ENCODE measurements at regions not wholly inside any gene's neighbourhood (a gene's known extent, or its start where the extent isn't known, plus 50 kb on each side); places are given as distances from the start of the nearest gene placed in this dataset.

GRCh38 chr2:21501376-21502027 lies 377.7 kb downstream of the TDRD15 start:
- Histone ChIP-seq H3K79me1 (ENCODE audit: low read length) (no peaks in the 10 kb centered on the region), H4K5ac (ENCODE audit: low read length) (no peak overlapping the region), H2BK120ac (ENCODE audit: low read depth, low read length) (no peak overlapping the region), H3K9ac (ENCODE audit: low read length) (no peak overlapping the region), H2BK15ac (replicated peaks; ENCODE audit: low read depth) (no peak overlapping the region), H3K36me3 (ENCODE audit: control insufficient read depth, insufficient read depth, low read length) (no peaks in the 10 kb centered on the region), H3K4me2 (ENCODE audit: low read length) (no peak overlapping the region), H3K56ac (ENCODE audit: low read length) (no peak overlapping the region), H2AK5ac (ENCODE audit: low read length) (no peak overlapping the region), H3K79me2 (ENCODE audit: control insufficient read depth, insufficient read depth, low read length) (no peaks in the 10 kb centered on the region), H3K4me1 (ENCODE audit: control insufficient read depth, low read depth, low read length) (no peaks in the 10 kb centered on the region), H2BK5ac (ENCODE audit: low read length) (no peak overlapping the region), H3K18ac (ENCODE audit: low read length) (no peak overlapping the region), H3K27ac (ENCODE audit: low read depth, low read length) (no peak overlapping the region), H4K8ac (ENCODE audit: low read depth, low read length) (no peak overlapping the region), H3K4me3 (ENCODE audit: low read length) (no peak overlapping the region), H3K4ac (ENCODE audit: low read depth, low read length) (no peak overlapping the region), H3K27me3 (ENCODE audit: insufficient read depth, low read length, poor library complexity) (no peaks in the 10 kb centered on the region), H3K23ac (ENCODE audit: low read length) (no peak overlapping the region)
- DNase-seq = no peak
- WGBS (ENCODE audit: extremely low coverage, insufficient coverage, low lambda C conversion rate) = no CpG with 5 or more reads among the region's 5 CpGs

- WGBS (ENCODE audit: extremely low coverage, insufficient coverage, low lambda C conversion rate) = no CpG with 5 or more reads among the region's 1 CpG
- DNase-seq = peak; percentile 59
- no peak overlapping the region for H4K5ac ChIP-seq (ENCODE audit: low read length)
- no peak overlapping the region for H2BK5ac ChIP-seq (ENCODE audit: low read length)
- no peaks in the 10 kb centered on the region for H3K4me1 ChIP-seq (ENCODE audit: control insufficient read depth, low read depth, low read length)
- H3K23ac ChIP-seq (ENCODE audit: low read length) = no peak overlapping the region
- no peak overlapping the region for H4K8ac ChIP-seq (ENCODE audit: low read depth, low read length)
- no peak overlapping the region for H2BK120ac ChIP-seq (ENCODE audit: low read depth, low read length)
- H3K9ac ChIP-seq (ENCODE audit: low read length) = no peak overlapping the region
- no peak overlapping the region for H3K4me3 ChIP-seq (ENCODE audit: low read length)
- H3K56ac ChIP-seq (ENCODE audit: low read length) = no peak overlapping the region
- H3K18ac ChIP-seq (ENCODE audit: low read length) = no peak overlapping the region
- H3K79me1 ChIP-seq (ENCODE audit: low read length) = no peaks in the 10 kb centered on the region
- H2AK5ac ChIP-seq (ENCODE audit: low read length) = no peak overlapping the region
- no peak overlapping the region for H3K4ac ChIP-seq (ENCODE audit: low read depth, low read length)
- no peaks in the 10 kb centered on the region for H3K79me2 ChIP-seq (ENCODE audit: control insufficient read depth, insufficient read depth, low read length)
- H3K27ac ChIP-seq (ENCODE audit: low read depth, low read length) = no peak overlapping the region
- no peaks in the 10 kb centered on the region for H3K36me3 ChIP-seq (ENCODE audit: control insufficient read depth, insufficient read depth, low read length)
- H3K27me3 ChIP-seq (ENCODE audit: insufficient read depth, low read length, poor library complexity) = no peaks in the 10 kb centered on the region
- no peak overlapping the region for H2BK15ac ChIP-seq (replicated peaks; ENCODE audit: low read depth)
- no peak overlapping the region for H3K4me2 ChIP-seq (ENCODE audit: low read length)
Observed at GRCh38 chr2:21515903-21516302, 392.1 kb downstream of the TDRD15 start.

DNA sequence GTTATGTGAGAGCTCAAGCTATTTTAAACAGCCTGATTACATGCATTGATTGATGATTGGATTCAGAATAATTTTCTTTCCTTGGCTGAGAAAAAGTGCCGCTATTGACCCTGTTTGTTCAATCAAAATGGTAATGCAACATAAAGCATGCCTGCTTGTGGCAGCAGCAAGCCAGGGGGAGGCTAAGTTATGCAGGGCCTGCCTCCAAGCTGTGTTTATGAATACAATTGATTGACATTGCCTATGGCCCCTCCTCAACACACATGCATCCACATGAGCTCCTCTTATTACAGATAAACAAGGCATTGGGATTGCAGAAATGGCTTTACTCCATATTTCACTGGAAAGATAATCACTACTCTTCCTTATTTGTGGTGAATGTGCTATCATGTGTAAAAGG lies 395.6 kb downstream of the TDRD15 start:
- Histone ChIP-seq H3K4me2 (ENCODE audit: low read length) (no peak overlapping the region), H3K79me1 (ENCODE audit: low read length) (no peaks in the 10 kb centered on the region), H2BK15ac (replicated peaks; ENCODE audit: low read depth) (no peak overlapping the region), H3K27me3 (ENCODE audit: insufficient read depth, low read length, poor library complexity) (no peaks in the 10 kb centered on the region), H3K27ac (ENCODE audit: low read depth, low read length) (no peak overlapping the region), H2BK120ac (ENCODE audit: low read depth, low read length) (no peak overlapping the region), H2AK5ac (ENCODE audit: low read length) (no peak overlapping the region), H3K36me3 (ENCODE audit: control insufficient read depth, insufficient read depth, low read length) (no peaks in the 10 kb centered on the region), H3K4ac (ENCODE audit: low read depth, low read length) (no peak overlapping the region), H3K9ac (ENCODE audit: low read length) (no peak overlapping the region), H3K56ac (ENCODE audit: low read length) (no peak overlapping the region), H4K5ac (ENCODE audit: low read length) (no peak overlapping the region), H3K23ac (ENCODE audit: low read length) (no peak overlapping the region), H3K79me2 (ENCODE audit: control insufficient read depth, insufficient read depth, low read length) (no peaks in the 10 kb centered on the region), H2BK5ac (ENCODE audit: low read length) (no peak overlapping the region), H3K18ac (ENCODE audit: low read length) (no peak overlapping the region), H3K4me3 (ENCODE audit: low read length) (no peak overlapping the region), H4K8ac (ENCODE audit: low read depth, low read length) (no peak overlapping the region), H3K4me1 (ENCODE audit: control insufficient read depth, low read depth, low read length) (no peaks in the 10 kb centered on the region)
- WGBS (ENCODE audit: extremely low coverage, insufficient coverage, low lambda C conversion rate) = no CpG with 5 or more reads among the region's 1 CpG
- DNase-seq = no peak

DNA sequence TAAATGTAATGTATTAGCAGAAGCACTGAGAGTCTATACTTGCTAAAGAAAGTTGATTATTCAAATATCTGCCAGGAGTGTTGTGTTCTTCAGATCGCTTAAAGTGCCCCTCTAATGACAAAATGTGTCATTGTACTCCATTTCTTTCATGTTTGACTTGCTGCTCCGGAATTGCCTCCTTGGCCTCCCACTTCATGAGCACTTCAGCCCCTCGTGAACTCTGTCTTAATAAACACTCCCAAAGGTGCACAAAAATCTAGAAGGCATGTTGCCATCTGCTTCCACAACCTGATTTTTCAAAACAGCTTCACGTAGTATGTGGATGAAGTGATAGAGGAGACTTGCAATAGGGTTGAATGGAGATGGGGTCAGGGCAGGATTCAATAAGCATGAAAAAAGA lies 396.1 kb downstream of the TDRD15 start:
- Histone ChIP-seq H4K5ac (ENCODE audit: low read length) (no peak overlapping the region), H3K56ac (ENCODE audit: low read length) (no peak overlapping the region)
- no CpG with 5 or more reads among the region's 4 CpGs for WGBS (ENCODE audit: extremely low coverage, insufficient coverage, low lambda C conversion rate)

GRCh38 chr2:21535826-21536225 lies 412.1 kb downstream of the TDRD15 start:
- no peak overlapping the region for H4K8ac ChIP-seq (ENCODE audit: low read depth, low read length)
- no peak overlapping the region for H2BK15ac ChIP-seq (replicated peaks; ENCODE audit: low read depth)
- H3K9ac ChIP-seq (ENCODE audit: low read length) = no peak overlapping the region
- no peak overlapping the region for H2AK5ac ChIP-seq (ENCODE audit: low read length)
- H3K4me3 ChIP-seq (ENCODE audit: low read length) = no peak overlapping the region
- H3K36me3 ChIP-seq (ENCODE audit: control insufficient read depth, insufficient read depth, low read length) = no peaks in the 10 kb centered on the region
- H3K23ac ChIP-seq (ENCODE audit: low read length) = no peak overlapping the region
- H3K79me2 ChIP-seq (ENCODE audit: control insufficient read depth, insufficient read depth, low read length) = no peaks in the 10 kb centered on the region
- H3K4me2 ChIP-seq (ENCODE audit: low read length) = no peak overlapping the region
- no peaks in the 10 kb centered on the region for H3K79me1 ChIP-seq (ENCODE audit: low read length)
- H3K4me1 ChIP-seq (ENCODE audit: control insufficient read depth, low read depth, low read length) = no peaks in the 10 kb centered on the region
- H2BK5ac ChIP-seq (ENCODE audit: low read length) = no peak overlapping the region
- H2BK120ac ChIP-seq (ENCODE audit: low read depth, low read length) = no peak overlapping the region
- no peak overlapping the region for H3K27ac ChIP-seq (ENCODE audit: low read depth, low read length)
- no peak overlapping the region for H3K4ac ChIP-seq (ENCODE audit: low read depth, low read length)
- no peaks in the 10 kb centered on the region for H3K27me3 ChIP-seq (ENCODE audit: insufficient read depth, low read length, poor library complexity)
- no peak overlapping the region for H3K56ac ChIP-seq (ENCODE audit: low read length)
- no peak overlapping the region for H4K5ac ChIP-seq (ENCODE audit: low read length)
- WGBS (ENCODE audit: extremely low coverage, insufficient coverage, low lambda C conversion rate) = no CpG with 5 or more reads among the region's 4 CpGs
- no peak overlapping the region for H3K18ac ChIP-seq (ENCODE audit: low read length)
- peak; percentile 11 for DNase-seq

More for the DNA sequence above, 396.1 kb downstream of the TDRD15 start:
- DNase-seq = no peak
- no peaks in the 10 kb centered on the region for H3K36me3 ChIP-seq (ENCODE audit: control insufficient read depth, insufficient read depth, low read length)
- H3K18ac ChIP-seq (ENCODE audit: low read length) = no peak overlapping the region
- H2BK15ac ChIP-seq (replicated peaks; ENCODE audit: low read depth) = no peak overlapping the region
- H3K4me2 ChIP-seq (ENCODE audit: low read length) = no peak overlapping the region
- no peak overlapping the region for H3K27ac ChIP-seq (ENCODE audit: low read depth, low read length)
- no peaks in the 10 kb centered on the region for H3K4me1 ChIP-seq (ENCODE audit: control insufficient read depth, low read depth, low read length)
- no peaks in the 10 kb centered on the region for H3K79me2 ChIP-seq (ENCODE audit: control insufficient read depth, insufficient read depth, low read length)
- no peak overlapping the region for H4K8ac ChIP-seq (ENCODE audit: low read depth, low read length)
- no peak overlapping the region for H2AK5ac ChIP-seq (ENCODE audit: low read length)
- no peaks in the 10 kb centered on the region for H3K79me1 ChIP-seq (ENCODE audit: low read length)
- H3K23ac ChIP-seq (ENCODE audit: low read length) = no peak overlapping the region
- no peak overlapping the region for H2BK5ac ChIP-seq (ENCODE audit: low read length)
- no peaks in the 10 kb centered on the region for H3K27me3 ChIP-seq (ENCODE audit: insufficient read depth, low read length, poor library complexity)
- H2BK120ac ChIP-seq (ENCODE audit: low read depth, low read length) = no peak overlapping the region
- H3K4me3 ChIP-seq (ENCODE audit: low read length) = no peak overlapping the region
- no peak overlapping the region for H3K9ac ChIP-seq (ENCODE audit: low read length)
- no peak overlapping the region for H3K4ac ChIP-seq (ENCODE audit: low read depth, low read length)

- Histone ChIP-seq H3K4ac (ENCODE audit: low read depth, low read length) (no peak overlapping the region), H3K79me1 (ENCODE audit: low read length) (no peaks in the 10 kb centered on the region), H2BK15ac (replicated peaks; ENCODE audit: low read depth) (no peak overlapping the region), H3K9ac (ENCODE audit: low read length) (no peak overlapping the region), H3K4me1 (ENCODE audit: control insufficient read depth, low read depth, low read length) (no peaks in the 10 kb centered on the region), H3K56ac (ENCODE audit: low read length) (no peak overlapping the region), H3K27me3 (ENCODE audit: insufficient read depth, low read length, poor library complexity) (no peaks in the 10 kb centered on the region), H3K4me3 (ENCODE audit: low read length) (no peak overlapping the region), H3K36me3 (ENCODE audit: control insufficient read depth, insufficient read depth, low read length) (no peaks in the 10 kb centered on the region), H4K5ac (ENCODE audit: low read length) (no peak overlapping the region), H4K8ac (ENCODE audit: low read depth, low read length) (no peak overlapping the region), H3K18ac (ENCODE audit: low read length) (no peak overlapping the region), H3K79me2 (ENCODE audit: control insufficient read depth, insufficient read depth, low read length) (no peaks in the 10 kb centered on the region), H2AK5ac (ENCODE audit: low read length) (no peak overlapping the region), H2BK120ac (ENCODE audit: low read depth, low read length) (no peak overlapping the region), H3K23ac (ENCODE audit: low read length) (no peak overlapping the region), H2BK5ac (ENCODE audit: low read length) (no peak overlapping the region), H3K27ac (ENCODE audit: low read depth, low read length) (no peak overlapping the region), H3K4me2 (ENCODE audit: low read length) (no peak overlapping the region)
- WGBS (ENCODE audit: extremely low coverage, insufficient coverage, low lambda C conversion rate) = no CpG with 5 or more reads among the region's 2 CpGs
- no peak for DNase-seq
Observed at GRCh38 chr2:21539685-21540084, 415.9 kb downstream of the TDRD15 start.
